Heart left ventricle (tissue), 13 donors: ENCODE measurements at regions not wholly inside any gene's neighbourhood (a gene's known extent, or its start where the extent isn't known, plus 50 kb on each side); places are given as distances from the start of the nearest gene placed in this dataset.

Experiments
- POLR2A ChIP-seq, 2 donors: fragments of 450-650 bp; IDR thresholded peaks; one replicate each; pipeline ENCODE4 v1.6.1; 2017; ENCODE audit warnings: antibody characterized with exemption in 2 of 2, mild to moderate bottlenecking in 2 of 2, moderate library complexity in 2 of 2
- TF ChIP-seq, protein P1 (sequence below), 12 donors: fragments of 200-600 bp; sonication (generic) in 4 of 12; IDR thresholded peaks; one replicate each; pipeline versions ENCODE4 v1.5.0 to v1.8.0; 2018 to 2022; ENCODE audit warnings: antibody characterized with exemption in 12 of 12, mild to moderate bottlenecking in 5 of 12
- donor health status: ischemic (EF 13 %, LVEDD 7.1; RV severe dilation, severe dysfunction).
- donor health status: DM: no; HTN: yes; CAD: no.
- donor health status: DM: no; HTN: no; CAD: no.
- donor health status: ischemic (EF 25% LVEDD 6.9; RV normal size, moderate dysfunction).
- donor health status: ischemic (EF 25% LVEDD 5.7; RV mildly dilated, moderate dysfunction).
- donor health status: ischemic (EF 35%, LVEDD 5.7; RV mildly dilated, moderate dysfunction).
- donor health status: nonischemic (EF 11% LVEDD 7.7; RV severe dilation, severe dysfunction).
- donor health status: DM: yes; HTN: yes; CAD: no.
- donor health status: PGD.
- donor health status: ischemic (EF 29% LVEDD 5.4; RV normal size, mild dysfunction).
- donor health status: nonischemic (EF 23%, LVEDD 6.1; RV moderate dilation, normal function).

GRCh38 chr4:155072417-155072816 lies 136.0 kb upstream of the NPY2R start:
- TF ChIP-seq, protein P1, sequence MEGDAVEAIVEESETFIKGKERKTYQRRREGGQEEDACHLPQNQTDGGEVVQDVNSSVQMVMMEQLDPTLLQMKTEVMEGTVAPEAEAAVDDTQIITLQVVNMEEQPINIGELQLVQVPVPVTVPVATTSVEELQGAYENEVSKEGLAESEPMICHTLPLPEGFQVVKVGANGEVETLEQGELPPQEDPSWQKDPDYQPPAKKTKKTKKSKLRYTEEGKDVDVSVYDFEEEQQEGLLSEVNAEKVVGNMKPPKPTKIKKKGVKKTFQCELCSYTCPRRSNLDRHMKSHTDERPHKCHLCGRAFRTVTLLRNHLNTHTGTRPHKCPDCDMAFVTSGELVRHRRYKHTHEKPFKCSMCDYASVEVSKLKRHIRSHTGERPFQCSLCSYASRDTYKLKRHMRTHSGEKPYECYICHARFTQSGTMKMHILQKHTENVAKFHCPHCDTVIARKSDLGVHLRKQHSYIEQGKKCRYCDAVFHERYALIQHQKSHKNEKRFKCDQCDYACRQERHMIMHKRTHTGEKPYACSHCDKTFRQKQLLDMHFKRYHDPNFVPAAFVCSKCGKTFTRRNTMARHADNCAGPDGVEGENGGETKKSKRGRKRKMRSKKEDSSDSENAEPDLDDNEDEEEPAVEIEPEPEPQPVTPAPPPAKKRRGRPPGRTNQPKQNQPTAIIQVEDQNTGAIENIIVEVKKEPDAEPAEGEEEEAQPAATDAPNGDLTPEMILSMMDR (IDR thresholded peaks at IDR 0.05): no peak
- no peak for TF ChIP-seq POLR2A (IDR thresholded peaks at IDR 0.05)
